Activated CD8-positive, alpha-beta T cell treated with anti-CD3 and anti-CD28 coated beads for 36 hours (primary cell): ENCODE measurements at regions not wholly inside any gene's neighbourhood (a gene's known extent, or its start where the extent isn't known, plus 50 kb on each side); places are given as distances from the start of the nearest gene placed in this dataset.

Experiments
- ATAC-seq: fragments of 200-7000 bp; cut with Tn5 transposase; one replicate; pipeline ENCODE4 v1.10.0; 2021; ENCODE audit warnings: mild to moderate bottlenecking, moderate library complexity
- CTCF ChIA-PET: fragments of 350-600 bp; sonication (Branson Sonifier 250); formaldehyde crosslinking; loops from one replicate; lab custom pipeline; 2021; ENCODE audit warnings: antibody characterized with exemption; lab: Charles Lee
- POLR2A ChIA-PET: fragments of 350-600 bp; sonication (Branson Sonifier 250); formaldehyde crosslinking; loops from one replicate; lab custom pipeline; 2021; ENCODE audit warnings: antibody characterized with exemption; lab: Charles Lee
- DNase-seq: peaks from one replicate; pipeline ENCODE4 v3.0.0-alpha.2; 2020
- H3K27ac Mint-ChIP-seq: one replicate; pipeline ENCODE4 v1.8.0; 2021; ENCODE audit warnings: mild to moderate bottlenecking, mixed read lengths
- H3K27me3 Mint-ChIP-seq: one replicate; pipeline ENCODE4 v1.8.0; 2021; ENCODE audit warnings: mixed read lengths
- H3K36me3 Mint-ChIP-seq: one replicate; pipeline ENCODE4 v1.8.0; 2021; ENCODE audit warnings: low read depth, mixed read lengths
- H3K4me1 Mint-ChIP-seq: one replicate; pipeline ENCODE4 v1.8.0; 2021; ENCODE audit warnings: low read depth, mixed read lengths
- H3K4me3 Mint-ChIP-seq: one replicate; pipeline ENCODE4 v1.8.0; 2021; ENCODE audit warnings: mild to moderate bottlenecking, moderate library complexity, mixed read lengths
- H3K9me3 Mint-ChIP-seq: one replicate; pipeline ENCODE4 v1.8.0; 2021; ENCODE audit warnings: mixed read lengths
- CTCF ChIP-seq: fragments of 200-600 bp; IDR thresholded peaks from one replicate; pipeline ENCODE4 v1.8.0; 2022; ENCODE audit warnings: antibody characterized with exemption, mild to moderate bottlenecking
- intact Hi-C: fragments of 100-400 bp; cut with micrococcal nuclease; formaldehyde crosslinking; loops from one replicate; pipeline ENCODE4 v1.10.0; 2022

- ATAC-seq: peak; percentile 66
- H3K4me3 Mint-ChIP-seq: no peak overlapping the region
- H3K4me1 Mint-ChIP-seq: peaks cover 2% of the 10 kb centered on the region
- TF ChIP-seq CTCF: no peak
- DNase-seq: peak; percentile 26
- POLR2A ChIA-PET: no interaction called here
- CTCF ChIA-PET: no interaction called here
- no peak overlapping the region for H3K27ac Mint-ChIP-seq
- H3K27me3 Mint-ChIP-seq: no peaks in the 10 kb centered on the region
- intact Hi-C loops: no loop called here
- no peaks in the 10 kb centered on the region for H3K36me3 Mint-ChIP-seq
- H3K9me3 Mint-ChIP-seq: no peaks in the 10 kb centered on the region
These were observed 205.6 kb upstream of the ZNF608 start for GRCh38 chr5:124952079-124952478.

GRCh38 chr5:124952566-124952965 lies 206.1 kb upstream of the ZNF608 start:
- H3K4me3 Mint-ChIP-seq: no peak overlapping the region
- ATAC-seq: no peak
- no peak for DNase-seq
- ChIA-PET POLR2A (no interaction called here), CTCF (no interaction called here)
- no peaks in the 10 kb centered on the region for H3K27me3 Mint-ChIP-seq
- TF ChIP-seq CTCF: no peak
- H3K4me1 Mint-ChIP-seq: peaks cover 2% of the 10 kb centered on the region
- H3K27ac Mint-ChIP-seq: no peak overlapping the region
- intact Hi-C loops: no loop called here
- H3K36me3 Mint-ChIP-seq: no peaks in the 10 kb centered on the region
- H3K9me3 Mint-ChIP-seq: no peaks in the 10 kb centered on the region

- intact Hi-C loops: no loop called here
- ChIA-PET POLR2A (no interaction called here), CTCF (no interaction called here)
- ATAC-seq: no peak
- no peak for DNase-seq
- no peak overlapping the region for H3K27ac Mint-ChIP-seq
- H3K4me1 Mint-ChIP-seq: no peaks in the 10 kb centered on the region
- no peak for TF ChIP-seq CTCF
- H3K27me3 Mint-ChIP-seq: no peaks in the 10 kb centered on the region
- no peaks in the 10 kb centered on the region for H3K9me3 Mint-ChIP-seq
- H3K36me3 Mint-ChIP-seq: no peaks in the 10 kb centered on the region
- no peak overlapping the region for H3K4me3 Mint-ChIP-seq
These were observed 208.3 kb upstream of the ZNF608 start for GRCh38 chr5:124954784-124955183.

GRCh38 chr5:124956471-124957029 lies 210.1 kb upstream of the ZNF608 start:
- ATAC-seq (no peak), DNase-seq (no peak)
- Mint-ChIP-seq H3K27me3 (no peaks in the 10 kb centered on the region), H3K36me3 (no peaks in the 10 kb centered on the region), H3K4me3 (no peak overlapping the region), H3K27ac (no peak overlapping the region), H3K4me1 (no peaks in the 10 kb centered on the region), H3K9me3 (no peaks in the 10 kb centered on the region)
- POLR2A ChIA-PET: no interaction called here
- no peak for TF ChIP-seq CTCF
- CTCF ChIA-PET: no interaction called here
- intact Hi-C loops: no loop called here

GRCh38 chr5:124957063-124957462 lies 210.6 kb upstream of the ZNF608 start:
- H3K36me3 Mint-ChIP-seq: no peaks in the 10 kb centered on the region
- H3K9me3 Mint-ChIP-seq: no peaks in the 10 kb centered on the region
- H3K4me1 Mint-ChIP-seq: no peaks in the 10 kb centered on the region
- intact Hi-C loops: no loop called here
- ATAC-seq: no peak
- TF ChIP-seq CTCF: no peak
- ChIA-PET POLR2A (no interaction called here), CTCF (no interaction called here)
- H3K27ac Mint-ChIP-seq: no peak overlapping the region
- no peaks in the 10 kb centered on the region for H3K27me3 Mint-ChIP-seq
- no peak overlapping the region for H3K4me3 Mint-ChIP-seq
- DNase-seq: no peak
